Mucosa of stomach (tissue), 1 donor: ENCODE measurements at regions not wholly inside any gene's neighbourhood (a gene's known extent, or its start where the extent isn't known, plus 50 kb on each side); places are given as distances from the start of the nearest gene placed in this dataset.
"Not testable (repeated sequence)": the region's sequence is repeated elsewhere in the genome, so short reads cannot be mapped to it uniquely, and the experiment has no call there.

Source experiments
- H3K27me3 ChIP-seq: one replicate; pipeline ENCODE4 v1.7.0; 2013; ENCODE audit warnings: mild to moderate bottlenecking, low read length; ENCODE audit not compliant: control insufficient read depth, insufficient read depth
- H3K36me3 ChIP-seq: one replicate; pipeline ENCODE4 v1.7.0; 2013; ENCODE audit warnings: low read length; ENCODE audit not compliant: control insufficient read depth, insufficient read depth
- H3K4me1 ChIP-seq: one replicate; pipeline ENCODE4 v1.7.0; 2013; ENCODE audit warnings: mild to moderate bottlenecking, low read length; ENCODE audit not compliant: control insufficient read depth, insufficient read depth
- H3K4me3 ChIP-seq: one replicate; pipeline ENCODE4 v1.7.0; 2013; ENCODE audit warnings: low read length
- H3K9ac ChIP-seq: one replicate; pipeline ENCODE4 v1.7.0; 2013; ENCODE audit warnings: mild to moderate bottlenecking, low read length, moderate library complexity
- H3K9me3 ChIP-seq: one replicate; pipeline ENCODE4 v1.7.0; 2013; ENCODE audit warnings: mild to moderate bottlenecking, low read length, moderate library complexity; ENCODE audit not compliant: control insufficient read depth
- donor health status: Pancreatic carcinoma.

DNA sequence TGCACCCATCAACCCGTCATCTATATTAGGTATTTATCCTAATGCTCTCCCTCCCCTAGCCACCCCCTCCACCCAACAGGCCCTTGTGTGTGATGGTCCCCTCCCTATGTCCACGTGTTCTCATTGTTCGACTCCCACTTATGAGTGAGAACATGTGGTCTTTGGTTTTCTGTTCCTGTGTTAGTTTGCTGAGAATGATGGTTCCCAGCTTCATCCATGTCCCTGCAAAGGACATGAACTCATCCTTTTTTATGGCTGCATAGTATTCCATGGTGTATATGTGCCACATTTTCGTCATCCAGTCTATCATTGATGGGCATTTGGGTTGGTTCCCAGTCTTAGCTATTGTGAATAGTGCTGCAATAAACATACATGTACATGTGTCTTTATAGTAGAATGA, 253.4 kb downstream of the FOXD2 start:
- peaks cover 25% of the 10 kb centered on the region for H3K27me3 ChIP-seq
- H3K9ac ChIP-seq, H3K4me1 ChIP-seq, H3K36me3 ChIP-seq, H3K9me3 ChIP-seq, H3K4me3 ChIP-seq: not testable (repeated sequence)

DNA sequence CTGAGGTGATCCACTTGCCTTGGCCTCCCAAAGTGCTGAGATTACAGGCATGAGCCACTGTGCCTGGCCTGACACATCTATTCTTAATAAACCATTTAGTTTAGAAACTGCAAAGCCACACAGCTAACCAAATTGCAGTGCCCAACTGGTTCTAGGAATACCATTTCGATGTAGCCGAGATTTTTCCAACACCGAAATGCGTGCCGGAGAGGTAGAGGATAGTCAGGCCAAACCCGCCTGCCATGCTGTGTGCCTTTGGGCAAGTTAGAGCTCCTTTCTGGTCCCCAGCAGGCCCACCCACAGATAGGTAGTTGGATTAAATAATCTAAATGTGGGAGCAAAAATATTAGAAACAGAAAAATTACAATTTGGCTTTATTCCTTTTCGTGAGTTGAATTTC, 254.4 kb downstream of the FOXD2 start:
- Histone ChIP-seq H3K9me3 (no peaks in the 10 kb centered on the region), H3K36me3 (no peaks in the 10 kb centered on the region), H3K4me1 (peaks cover 4% of the 10 kb centered on the region), H3K27me3 (peaks cover 22% of the 10 kb centered on the region), H3K9ac (no peak overlapping the region), H3K4me3 (no peak overlapping the region)

DNA sequence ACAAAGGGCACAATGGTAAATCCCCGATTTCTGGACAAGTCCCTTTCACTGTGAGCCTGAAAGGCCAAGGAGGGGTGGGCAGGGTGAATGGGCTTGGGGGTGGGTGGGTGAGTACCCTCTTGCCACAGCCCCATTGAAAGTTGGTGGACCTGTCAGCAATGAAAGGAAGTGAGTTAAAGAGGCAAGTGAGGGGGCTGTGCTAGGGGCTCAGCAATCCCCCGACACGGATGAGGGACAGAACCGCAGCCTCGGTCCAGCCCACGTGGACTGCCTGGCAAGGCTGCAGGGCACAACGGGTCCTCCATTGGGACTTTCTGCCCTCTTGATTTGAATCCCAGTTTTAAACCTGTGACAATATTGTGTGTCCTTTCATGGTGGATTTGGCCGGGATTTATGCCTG, 255.3 kb downstream of the FOXD2 start:
- Histone ChIP-seq H3K36me3 (no peaks in the 10 kb centered on the region), H3K4me1 (peaks cover 12% of the 10 kb centered on the region), H3K27me3 (peaks cover 14% of the 10 kb centered on the region), H3K9ac (no peak overlapping the region), H3K4me3 (no peak overlapping the region), H3K9me3 (no peaks in the 10 kb centered on the region)

DNA sequence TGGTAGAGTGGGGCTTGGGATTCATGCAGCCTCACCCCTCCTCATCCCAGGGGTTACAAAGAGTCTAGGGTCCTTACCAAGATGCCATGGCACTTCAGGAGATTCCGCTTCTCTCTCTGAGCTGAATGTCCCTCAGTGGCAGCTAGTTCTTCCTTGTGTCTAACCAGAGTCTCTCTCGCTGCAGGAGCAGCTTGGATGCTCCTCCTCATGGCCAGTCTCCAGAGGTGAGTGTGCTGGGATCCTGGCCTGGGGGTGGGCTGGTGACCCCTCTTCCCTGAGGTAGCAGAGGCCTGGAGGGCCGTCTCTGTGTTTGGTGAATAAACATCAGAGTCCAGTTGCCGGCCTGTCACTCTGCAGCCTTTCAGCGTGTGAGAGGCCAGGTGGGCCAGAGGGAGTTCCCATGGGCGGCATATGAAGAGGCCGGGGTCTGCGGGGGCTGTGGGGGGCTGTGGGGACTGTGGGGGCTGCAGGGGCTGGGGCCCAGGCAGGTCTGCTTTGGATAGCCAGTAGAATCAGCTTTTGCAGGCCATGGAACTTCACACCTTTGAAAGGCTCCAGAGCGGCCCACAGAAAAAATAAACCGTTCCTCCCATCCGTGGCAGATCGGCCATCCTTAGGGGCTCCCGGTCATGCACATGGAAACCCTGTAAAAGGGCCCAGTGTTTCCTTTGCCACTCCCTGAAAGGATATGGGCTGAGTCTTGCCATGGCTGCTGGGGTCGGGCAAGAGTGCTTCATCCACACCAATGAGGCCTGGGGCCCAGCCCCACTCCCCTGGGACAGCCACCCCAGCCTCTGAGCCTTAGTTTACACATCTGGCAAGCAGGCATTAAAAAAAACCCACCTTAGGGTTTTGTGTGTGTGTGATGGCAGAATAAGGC, 256.4 kb downstream of the FOXD2 start:
- Histone ChIP-seq H3K4me1 (peaks cover 14% of the 10 kb centered on the region), H3K9ac (no peak overlapping the region), H3K27me3 (peaks cover 4% of the 10 kb centered on the region), H3K36me3 (no peaks in the 10 kb centered on the region), H3K9me3 (no peaks in the 10 kb centered on the region), H3K4me3 (no peak overlapping the region)

DNA sequence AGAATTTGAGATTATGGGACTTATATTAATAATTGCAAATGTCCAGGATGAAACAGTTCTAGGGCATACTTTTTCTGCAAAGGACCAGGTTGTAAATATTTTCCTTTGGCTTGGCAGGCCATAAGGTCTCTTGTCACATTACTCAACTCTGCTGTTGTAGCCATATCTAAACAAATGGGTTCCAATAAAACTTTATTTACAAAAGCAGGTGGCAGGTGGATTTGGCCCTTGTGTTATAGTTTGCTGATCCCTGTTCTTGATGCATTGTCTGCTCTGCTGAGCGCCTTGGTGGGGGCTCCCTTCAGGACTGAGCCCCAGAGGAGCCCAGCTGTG, 258.5 kb downstream of the FOXD2 start:
- Histone ChIP-seq H3K27me3 (peaks cover 4% of the 10 kb centered on the region), H3K9ac (no peak overlapping the region), H3K9me3 (no peaks in the 10 kb centered on the region), H3K36me3 (no peaks in the 10 kb centered on the region), H3K4me1 (peaks cover 14% of the 10 kb centered on the region), H3K4me3 (no peak overlapping the region)

DNA sequence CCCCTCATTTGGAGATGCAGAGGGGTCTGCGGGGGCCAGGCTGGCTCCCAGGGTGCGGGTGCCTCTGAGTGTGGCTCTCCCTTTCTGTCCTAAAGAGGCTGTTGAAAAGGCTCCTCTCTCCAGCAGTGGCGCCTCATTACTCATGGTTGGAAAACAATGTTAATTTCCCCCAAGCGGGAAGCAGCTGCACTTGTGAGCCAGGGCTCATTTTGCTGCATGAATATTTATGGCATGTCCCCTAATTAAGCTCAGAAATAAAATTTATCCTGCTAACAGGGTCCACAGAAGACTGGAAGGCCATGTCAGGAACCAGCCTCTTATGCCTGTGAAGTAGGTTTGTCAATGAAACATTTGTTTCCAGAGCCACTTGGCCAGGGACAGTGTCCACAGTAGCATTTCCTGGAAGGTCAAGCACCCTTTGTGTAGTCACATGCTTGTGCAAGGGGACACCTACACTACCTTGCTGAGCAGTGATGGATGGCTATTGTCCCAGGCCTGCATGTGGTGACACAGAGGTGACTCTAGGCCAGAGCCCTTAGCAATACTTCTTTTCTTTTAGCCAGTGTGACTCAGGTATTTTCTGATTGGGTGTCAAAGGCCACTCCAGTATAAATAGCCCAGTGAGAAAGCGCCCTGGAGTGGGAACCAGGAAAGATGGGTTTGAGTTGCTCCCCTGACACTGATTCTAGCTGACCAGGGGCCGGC, 259.0 kb downstream of the FOXD2 start:
- Histone ChIP-seq H3K9ac (no peak overlapping the region), H3K36me3 (no peaks in the 10 kb centered on the region), H3K4me3 (no peak overlapping the region), H3K9me3 (no peaks in the 10 kb centered on the region), H3K27me3 (peaks cover 4% of the 10 kb centered on the region), H3K4me1 (peaks cover 14% of the 10 kb centered on the region)

DNA sequence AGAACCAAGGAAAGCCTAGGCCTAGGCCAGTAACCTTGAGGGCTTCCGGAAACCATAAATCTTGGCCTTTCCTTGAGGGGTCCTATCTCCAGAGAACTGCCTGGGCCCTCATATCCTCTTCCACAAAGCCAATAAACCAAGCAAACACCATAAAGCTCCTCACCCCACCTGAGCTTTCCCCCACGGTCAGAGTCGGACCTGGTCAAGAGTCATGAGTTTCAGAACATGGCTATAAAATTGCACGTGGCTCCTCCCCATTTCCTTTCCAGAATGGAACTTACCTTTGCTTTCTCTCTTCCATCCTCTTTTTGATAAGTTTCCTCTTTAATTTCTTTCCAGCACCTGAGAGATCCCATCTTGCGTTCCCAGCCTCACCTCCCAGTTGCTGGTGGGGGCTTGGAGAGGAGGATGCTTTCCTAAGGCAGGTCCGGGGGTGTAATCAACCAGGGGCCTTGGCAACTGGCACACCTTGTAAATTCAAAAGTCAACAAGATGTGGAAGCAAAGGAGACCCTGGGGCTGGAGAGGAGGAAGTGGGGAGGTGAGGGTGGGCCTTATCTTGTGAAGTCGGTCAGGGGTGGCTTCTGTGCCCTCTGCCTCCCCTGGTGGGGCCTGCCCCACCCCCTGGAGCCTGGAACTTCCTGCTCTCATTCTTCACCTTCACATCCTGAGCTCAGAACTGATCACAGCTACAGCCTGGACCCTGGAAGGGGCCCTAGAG, 259.9 kb downstream of the FOXD2 start:
- no peaks in the 10 kb centered on the region for H3K36me3 ChIP-seq
- H3K9me3 ChIP-seq: no peaks in the 10 kb centered on the region
- H3K4me3 ChIP-seq: no peak overlapping the region
- no peaks in the 10 kb centered on the region for H3K27me3 ChIP-seq
- H3K9ac ChIP-seq: no peak overlapping the region
- H3K4me1 ChIP-seq: peaks cover 14% of the 10 kb centered on the region

DNA sequence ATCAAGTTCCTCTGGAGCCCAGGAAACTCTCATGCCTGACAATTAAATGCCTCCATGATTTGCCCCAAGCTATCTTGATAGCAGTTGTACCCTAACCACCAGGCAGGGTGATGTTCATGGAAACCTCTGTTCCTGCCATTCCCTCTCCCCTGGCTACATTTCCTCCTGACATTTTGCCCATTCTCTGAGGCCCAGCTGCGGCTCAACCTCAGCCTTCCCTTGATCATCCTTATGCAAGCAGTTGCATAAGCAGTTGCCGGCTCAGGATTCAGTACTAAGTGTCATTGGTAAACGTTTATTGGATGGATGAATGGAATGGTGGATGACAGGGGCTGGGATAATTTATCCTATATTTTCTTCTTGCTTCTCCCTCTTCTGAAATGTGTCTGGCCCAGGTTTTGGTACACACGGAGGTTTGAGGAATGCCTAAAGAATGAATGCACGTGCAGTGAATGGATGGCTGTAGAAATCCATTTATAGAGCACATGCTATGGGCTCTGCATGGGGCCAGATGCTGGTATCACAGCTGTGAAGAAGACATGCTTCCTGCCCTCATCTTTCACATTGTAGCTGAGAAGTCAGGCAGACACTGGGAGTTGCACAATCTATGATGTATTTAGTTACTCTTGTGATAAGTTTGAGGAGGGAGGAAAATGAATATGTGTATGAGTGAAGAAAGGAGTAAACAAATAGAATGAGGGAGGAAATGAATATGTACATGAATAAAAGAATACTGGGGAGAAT, 261.8 kb downstream of the FOXD2 start:
- Histone ChIP-seq H3K4me1 (peaks cover 14% of the 10 kb centered on the region), H3K9me3 (no peaks in the 10 kb centered on the region), H3K4me3 (no peak overlapping the region), H3K9ac (no peak overlapping the region), H3K27me3 (no peaks in the 10 kb centered on the region), H3K36me3 (no peaks in the 10 kb centered on the region)

DNA sequence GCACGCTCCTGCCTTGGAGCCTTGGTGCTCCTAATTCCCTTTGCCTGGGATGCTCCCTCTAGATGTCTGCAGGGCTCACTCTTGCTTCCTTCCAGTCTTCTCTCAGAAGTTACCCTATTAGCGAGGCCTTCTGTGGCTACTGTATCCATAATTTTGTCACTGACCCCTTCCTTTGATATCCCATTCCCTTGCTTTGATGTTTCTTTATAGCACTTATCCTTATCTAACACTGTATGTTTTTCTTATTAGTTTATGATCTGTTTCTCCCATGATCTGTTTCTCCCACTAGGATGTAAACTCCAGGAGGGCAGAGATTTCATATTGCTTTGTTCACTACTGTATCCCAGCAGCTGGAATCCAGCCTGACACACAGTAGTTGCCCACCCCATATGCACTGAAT, 263.4 kb downstream of the FOXD2 start:
- no peaks in the 10 kb centered on the region for H3K9me3 ChIP-seq
- H3K4me1 ChIP-seq: peaks cover 14% of the 10 kb centered on the region
- no peak overlapping the region for H3K4me3 ChIP-seq
- H3K27me3 ChIP-seq: peaks cover 8% of the 10 kb centered on the region
- no peaks in the 10 kb centered on the region for H3K36me3 ChIP-seq
- H3K9ac ChIP-seq: no peak overlapping the region

DNA sequence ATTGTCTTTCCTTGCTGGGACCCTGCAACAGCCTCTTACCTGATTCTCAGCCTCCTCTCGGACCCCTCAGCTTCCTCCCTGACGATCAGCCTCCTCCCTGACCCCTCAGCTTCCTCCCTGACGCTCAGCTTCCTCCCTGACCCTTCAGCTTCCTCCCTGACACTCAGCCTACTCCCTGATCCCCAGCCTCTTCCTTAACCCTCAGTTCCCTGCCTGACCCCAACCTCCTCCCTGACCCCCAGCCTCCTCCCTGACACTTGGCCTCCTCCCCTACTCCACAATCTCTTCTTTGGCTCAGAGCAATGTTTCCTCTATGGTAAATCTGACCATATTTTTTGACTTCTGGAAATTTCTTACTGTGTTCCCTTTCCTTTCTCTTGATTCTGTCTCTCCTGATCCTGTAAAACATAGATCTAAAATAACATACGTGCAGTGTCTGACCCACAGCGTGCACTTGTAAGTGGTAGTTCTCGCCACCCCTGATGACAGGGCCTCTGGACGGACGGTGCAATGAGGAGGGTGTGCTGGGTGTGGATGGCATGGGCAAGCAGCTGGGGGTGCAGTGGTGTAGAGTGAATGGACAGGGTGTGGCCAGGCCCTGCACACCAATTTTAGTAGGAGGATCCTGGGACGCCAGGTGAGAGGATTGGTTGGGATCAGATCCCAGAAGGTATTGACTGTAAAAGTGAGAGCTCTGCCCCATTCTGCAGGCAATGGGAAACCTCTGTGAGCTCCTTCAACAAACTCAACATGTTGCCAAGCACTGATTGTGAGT, 264.1 kb downstream of the FOXD2 start:
- Histone ChIP-seq H3K36me3 (no peaks in the 10 kb centered on the region), H3K9ac (no peak overlapping the region), H3K27me3 (peaks cover 12% of the 10 kb centered on the region), H3K4me1 (peaks cover 13% of the 10 kb centered on the region), H3K4me3 (no peak overlapping the region), H3K9me3 (no peaks in the 10 kb centered on the region)

DNA sequence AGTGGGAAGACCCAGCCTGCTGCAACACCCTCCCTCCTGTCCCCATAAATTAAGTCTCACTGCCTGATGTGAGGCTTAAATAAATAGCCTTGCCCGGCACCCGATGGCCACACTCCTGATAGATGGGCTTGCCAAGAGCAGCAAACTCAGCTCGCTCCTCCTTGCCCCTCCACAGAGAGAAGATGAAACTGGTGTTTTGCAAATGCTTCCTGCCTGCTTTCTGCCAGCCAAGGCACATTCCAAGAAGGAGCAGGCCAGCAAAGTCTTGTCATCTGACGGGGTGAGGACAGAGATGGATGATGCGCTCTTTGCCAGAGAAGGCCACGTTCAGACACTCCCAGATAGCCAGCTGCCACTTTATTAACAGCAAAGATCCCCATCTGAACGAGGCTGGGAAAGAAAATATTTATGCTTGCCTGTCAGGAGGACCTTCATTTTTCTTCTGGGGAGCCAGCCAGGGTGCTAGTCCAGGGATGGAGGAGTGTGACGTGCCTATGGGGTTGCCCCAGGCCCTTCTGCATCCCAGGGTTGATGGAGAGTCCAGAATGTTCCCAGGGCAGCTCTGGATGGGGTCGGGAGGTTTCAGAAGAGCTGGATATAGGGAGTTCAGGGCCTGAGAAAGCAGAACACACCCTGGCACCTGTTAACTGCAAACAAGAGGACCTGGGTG, 265.4 kb downstream of the FOXD2 start:
- Histone ChIP-seq H3K9ac (no peak overlapping the region), H3K9me3 (no peaks in the 10 kb centered on the region), H3K4me3 (no peak overlapping the region), H3K27me3 (peaks cover 24% of the 10 kb centered on the region), H3K4me1 (peaks cover under 1% of the 10 kb centered on the region), H3K36me3 (no peaks in the 10 kb centered on the region)
